ENCODE measurements at regions not wholly inside any gene's neighbourhood (a gene's known extent, or its start where the extent isn't known, plus 50 kb on each side); places are given as distances from the start of the nearest gene placed in this dataset.

DNA sequence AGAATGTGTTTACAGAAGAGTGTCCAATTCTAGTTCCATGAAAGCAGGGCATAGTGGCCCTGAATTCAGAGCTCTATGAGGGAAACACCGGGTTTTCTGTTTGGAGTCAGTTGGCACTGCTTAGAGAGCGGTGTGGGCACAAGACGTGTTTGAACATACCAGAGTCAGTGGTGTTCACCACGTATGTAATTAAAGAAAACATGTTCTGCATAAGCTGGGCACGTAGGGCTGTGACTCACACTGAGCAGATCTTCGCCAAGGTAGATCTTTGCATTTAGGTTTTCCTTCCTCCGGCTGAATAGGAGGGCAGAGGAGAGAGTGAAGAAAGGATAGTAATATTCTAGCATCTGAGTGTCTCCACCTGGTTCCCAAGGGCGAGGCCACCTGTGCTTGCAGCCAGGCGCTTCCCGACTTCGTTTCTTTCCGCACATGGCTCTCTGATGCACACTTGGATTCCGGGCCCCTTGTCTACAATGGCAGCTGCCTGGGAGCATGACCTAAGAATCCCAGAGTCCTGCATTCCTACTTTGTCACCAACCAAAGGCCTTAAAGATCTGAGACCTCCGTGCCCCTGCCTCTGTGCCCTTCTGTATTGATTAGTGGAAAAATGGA is 136.2 kb downstream of the ERMARD start:
- DNase-seq (ENCODE audit: insufficient read length, low spot score) (no peak), FAIRE-seq (no peak)
- no peak for TF ChIP-seq POLR2A (IDR thresholded peaks at IDR 0.05; ENCODE audit: low read depth, low read length)

GRCh38 chr6:169886631-169887227 is 135.3 kb downstream of the ERMARD start:
- FAIRE-seq, result no peak
- TF ChIP-seq POLR2A (IDR thresholded peaks at IDR 0.05; ENCODE audit: low read depth, low read length), result no peak
- DNase-seq (ENCODE audit: insufficient read length, low spot score), result no peak

DNA sequence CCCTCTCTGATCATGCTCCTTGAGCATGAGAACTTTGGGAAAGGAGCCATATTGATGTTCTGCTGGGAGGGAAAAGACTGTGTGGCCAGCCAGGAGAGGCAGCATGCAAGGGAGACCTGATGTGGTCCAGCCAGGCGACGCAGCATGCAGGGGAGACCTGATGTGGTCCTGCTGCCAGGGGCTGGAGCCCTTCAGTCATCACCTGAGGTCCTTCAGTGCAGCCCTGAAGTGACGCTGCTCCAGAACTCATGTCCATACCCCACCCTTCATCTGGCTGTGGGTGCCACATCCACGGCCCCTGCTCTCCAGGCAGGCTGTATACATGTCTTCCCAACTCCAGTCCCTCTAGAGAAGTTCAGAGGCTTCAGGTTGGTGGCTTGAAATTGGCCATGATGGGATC is 134.4 kb downstream of the ERMARD start:
- no peak for TF ChIP-seq POLR2A (IDR thresholded peaks at IDR 0.05; ENCODE audit: low read depth, low read length)
- no peak for FAIRE-seq
- no peak for DNase-seq (ENCODE audit: insufficient read length, low spot score)

GRCh38 chr6:169885131-169885530 is 133.7 kb downstream of the ERMARD start:
- FAIRE-seq, result no peak

GRCh38 chr6:169884158-169884557 is 132.7 kb downstream of the ERMARD start:
- TF ChIP-seq POLR2A (IDR thresholded peaks at IDR 0.05; ENCODE audit: low read depth, low read length), result no peak
- DNase-seq (ENCODE audit: insufficient read length, low spot score) (no peak), FAIRE-seq (no peak)

More at GRCh38 chr6:169885131-169885530, 133.7 kb downstream of the ERMARD start:
- no peak for TF ChIP-seq POLR2A (IDR thresholded peaks at IDR 0.05; ENCODE audit: low read depth, low read length)
- DNase-seq (ENCODE audit: insufficient read length, low spot score), result no peak

DNA sequence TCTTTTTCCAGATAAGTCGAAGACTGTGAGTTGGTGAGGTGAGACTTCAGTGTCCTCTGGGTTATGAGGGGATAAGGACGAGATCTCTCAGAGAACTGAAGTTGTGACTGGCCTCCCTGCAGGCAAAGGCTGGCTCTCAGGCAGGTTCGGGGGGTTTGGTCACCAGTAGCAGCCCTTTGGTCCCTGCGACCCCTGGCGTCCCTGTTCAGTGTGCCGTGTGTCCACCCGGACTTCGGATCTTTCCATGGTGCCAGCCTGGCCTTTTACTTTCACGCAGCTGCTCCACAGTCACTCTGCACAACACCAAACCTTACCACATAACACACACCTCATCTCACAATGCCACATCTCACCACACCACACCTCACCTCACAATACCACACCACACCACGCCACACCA is 131.9 kb downstream of the ERMARD start:
- DNase-seq (ENCODE audit: insufficient read length, low spot score) (no peak), FAIRE-seq (no peak)
- no peak for TF ChIP-seq POLR2A (IDR thresholded peaks at IDR 0.05; ENCODE audit: low read depth, low read length)

- FAIRE-seq (no peak), DNase-seq (ENCODE audit: insufficient read length, low spot score) (no peak)
- no peak for TF ChIP-seq POLR2A (IDR thresholded peaks at IDR 0.05; ENCODE audit: low read depth, low read length)
Observed at GRCh38 chr6:169881976-169882375, 130.6 kb downstream of the ERMARD start.

DNA sequence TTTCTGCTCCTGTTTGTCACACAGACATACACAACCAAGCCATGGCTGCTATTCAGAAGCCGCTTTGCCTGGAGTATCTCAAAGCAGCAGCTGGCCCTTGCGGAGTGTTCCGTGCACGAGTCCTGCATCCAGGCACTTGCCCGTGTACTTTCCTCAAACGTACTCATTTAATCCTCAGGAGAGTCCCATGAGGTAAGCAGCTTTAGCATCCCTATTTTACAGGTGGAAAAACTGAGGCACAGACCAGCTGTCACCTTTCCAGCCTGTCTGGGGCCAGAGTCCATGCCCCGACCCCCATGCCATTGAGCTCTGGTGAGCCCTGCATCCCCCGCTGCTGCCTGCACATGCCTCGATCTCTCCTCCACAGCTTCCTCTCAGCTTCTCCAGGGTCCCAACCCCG is 130.0 kb downstream of the ERMARD start:
- no peak for TF ChIP-seq POLR2A (IDR thresholded peaks at IDR 0.05; ENCODE audit: low read depth, low read length)
- no peak for DNase-seq (ENCODE audit: insufficient read length, low spot score)
- no peak for FAIRE-seq

DNA sequence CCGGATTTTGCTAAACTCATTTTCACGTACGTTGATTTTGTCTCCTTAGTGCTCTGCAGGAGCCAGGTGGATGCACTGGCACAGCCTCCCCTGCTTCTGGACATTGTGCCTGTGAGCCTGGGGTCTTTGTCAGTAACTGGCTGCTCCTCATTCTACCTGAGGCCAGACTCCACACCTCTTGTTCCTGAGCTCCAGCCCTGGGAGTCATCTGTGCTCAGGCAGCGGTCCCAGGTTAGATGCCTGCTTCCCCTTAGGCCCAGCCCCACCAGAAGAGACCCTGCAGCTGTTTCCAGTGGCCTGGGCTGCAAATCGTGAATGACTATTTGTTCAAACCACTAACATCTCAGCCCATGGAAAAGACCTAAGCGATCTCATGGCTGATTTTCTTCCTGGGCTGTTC is 129.1 kb downstream of the ERMARD start:
- TF ChIP-seq POLR2A (IDR thresholded peaks at IDR 0.05; ENCODE audit: low read depth, low read length), result no peak
- DNase-seq (ENCODE audit: insufficient read length, low spot score) (no peak), FAIRE-seq (no peak)

DNA sequence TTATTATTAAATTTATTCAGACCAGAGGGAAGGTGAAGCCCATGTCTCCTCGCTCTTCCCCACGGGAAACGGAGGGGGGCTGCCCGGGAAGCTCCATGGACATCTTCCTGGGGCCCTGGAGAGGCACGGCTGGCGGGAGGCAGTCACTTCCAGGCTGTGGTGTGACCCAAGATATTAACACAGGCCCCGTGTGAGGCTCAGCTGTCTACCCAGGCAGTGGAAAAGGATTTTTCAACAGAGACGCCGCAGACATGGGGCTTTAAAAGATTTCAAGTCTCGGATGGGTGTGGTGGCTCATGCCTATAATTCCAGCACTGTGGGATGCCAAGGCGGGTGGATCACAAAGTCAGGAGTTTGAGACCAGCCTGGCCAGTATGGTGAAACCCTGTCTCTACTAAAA is 117.9 kb downstream of the ERMARD start:
- DNase-seq (ENCODE audit: insufficient read length, low spot score), result no peak
- FAIRE-seq, result no peak
- TF ChIP-seq POLR2A (IDR thresholded peaks at IDR 0.05; ENCODE audit: low read depth, low read length), result no peak

DNA sequence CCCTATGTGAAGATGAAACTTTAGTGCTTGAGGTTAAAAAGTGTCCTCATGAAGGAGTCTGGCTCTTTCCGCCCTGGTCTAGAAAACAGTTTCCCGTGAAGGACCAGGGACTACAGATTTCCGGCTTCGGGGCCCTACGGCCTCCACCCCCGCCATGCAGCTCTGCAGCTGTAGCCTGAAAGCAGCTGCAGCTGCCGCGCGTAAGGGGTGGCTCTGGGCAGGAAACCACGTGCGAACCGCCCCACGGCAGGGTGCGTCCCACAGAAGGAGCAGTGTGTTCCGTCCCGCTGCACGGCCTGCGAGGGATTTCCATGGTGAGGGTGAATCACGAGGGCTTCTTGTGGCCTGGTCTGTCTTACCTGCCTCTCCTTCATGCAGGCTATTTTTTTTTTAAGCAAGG is 117.0 kb downstream of the ERMARD start:
- DNase-seq (ENCODE audit: insufficient read length, low spot score) (no peak), FAIRE-seq (no peak)
- no peak for TF ChIP-seq POLR2A (IDR thresholded peaks at IDR 0.05; ENCODE audit: low read depth, low read length)

- FAIRE-seq (no peak), DNase-seq (ENCODE audit: insufficient read length, low spot score) (no peak)
- TF ChIP-seq POLR2A (IDR thresholded peaks at IDR 0.05; ENCODE audit: low read depth, low read length), result no peak
Observed at GRCh38 chr6:169867751-169868191, 116.3 kb downstream of the ERMARD start.

DNA sequence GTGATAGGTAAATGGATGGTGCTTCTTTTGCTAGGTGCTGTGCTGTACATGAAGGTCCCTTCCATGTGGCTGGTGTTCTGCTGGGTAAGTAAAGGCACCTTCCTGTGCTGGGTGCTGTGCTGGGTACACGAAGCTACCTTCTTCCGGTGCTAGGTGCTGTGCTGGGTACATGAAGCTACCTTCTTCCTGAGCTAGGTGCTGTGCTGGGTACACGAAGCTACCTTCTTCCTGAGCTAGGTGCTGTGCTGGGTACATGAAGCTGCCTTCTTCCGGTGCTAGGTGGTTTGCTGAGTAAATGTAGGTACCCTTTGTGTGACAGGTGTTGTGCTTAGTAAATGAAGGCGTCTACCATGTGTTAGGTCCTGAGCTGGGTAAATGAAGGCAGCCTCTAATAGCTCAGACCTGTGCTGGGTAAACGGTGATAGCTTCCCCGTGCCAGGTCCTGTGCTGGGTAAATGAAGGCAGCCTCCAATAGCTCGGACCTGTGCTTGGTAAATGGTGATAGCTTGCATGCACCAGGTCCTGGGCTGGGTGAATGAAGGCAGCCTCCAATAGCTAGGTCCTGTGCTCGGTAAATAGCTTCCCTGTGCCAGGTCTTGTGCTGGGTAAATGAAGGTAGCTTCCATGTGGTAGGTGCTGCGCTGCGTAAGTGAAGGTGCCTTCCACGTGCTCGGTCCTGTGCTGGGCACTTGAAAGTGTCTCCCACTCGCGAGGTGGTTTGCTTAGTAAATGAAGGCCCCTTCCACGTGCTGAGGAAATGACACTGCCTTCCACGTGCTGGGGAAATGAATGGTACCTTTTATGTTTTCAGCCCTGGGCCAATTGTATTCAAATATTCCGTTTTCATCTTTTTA is 115.5 kb downstream of the ERMARD start:
- FAIRE-seq (no peak), DNase-seq (ENCODE audit: insufficient read length, low spot score) (no peak)
- TF ChIP-seq POLR2A (IDR thresholded peaks at IDR 0.05; ENCODE audit: low read depth, low read length), result no peak

GRCh38 chr6:169866140-169866534 is 114.7 kb downstream of the ERMARD start:
- FAIRE-seq (no peak), DNase-seq (ENCODE audit: insufficient read length, low spot score) (no peak)
- TF ChIP-seq POLR2A (IDR thresholded peaks at IDR 0.05; ENCODE audit: low read depth, low read length), result no peak
